ENCODE measurements at regions not wholly inside any gene's neighbourhood (a gene's known extent, or its start where the extent isn't known, plus 50 kb on each side); places are given as distances from the start of the nearest gene placed in this dataset.

- TF ChIP-seq, protein P1, sequence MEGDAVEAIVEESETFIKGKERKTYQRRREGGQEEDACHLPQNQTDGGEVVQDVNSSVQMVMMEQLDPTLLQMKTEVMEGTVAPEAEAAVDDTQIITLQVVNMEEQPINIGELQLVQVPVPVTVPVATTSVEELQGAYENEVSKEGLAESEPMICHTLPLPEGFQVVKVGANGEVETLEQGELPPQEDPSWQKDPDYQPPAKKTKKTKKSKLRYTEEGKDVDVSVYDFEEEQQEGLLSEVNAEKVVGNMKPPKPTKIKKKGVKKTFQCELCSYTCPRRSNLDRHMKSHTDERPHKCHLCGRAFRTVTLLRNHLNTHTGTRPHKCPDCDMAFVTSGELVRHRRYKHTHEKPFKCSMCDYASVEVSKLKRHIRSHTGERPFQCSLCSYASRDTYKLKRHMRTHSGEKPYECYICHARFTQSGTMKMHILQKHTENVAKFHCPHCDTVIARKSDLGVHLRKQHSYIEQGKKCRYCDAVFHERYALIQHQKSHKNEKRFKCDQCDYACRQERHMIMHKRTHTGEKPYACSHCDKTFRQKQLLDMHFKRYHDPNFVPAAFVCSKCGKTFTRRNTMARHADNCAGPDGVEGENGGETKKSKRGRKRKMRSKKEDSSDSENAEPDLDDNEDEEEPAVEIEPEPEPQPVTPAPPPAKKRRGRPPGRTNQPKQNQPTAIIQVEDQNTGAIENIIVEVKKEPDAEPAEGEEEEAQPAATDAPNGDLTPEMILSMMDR (conservative IDR thresholded peaks at IDR 0.05; ENCODE audit: low read depth in 2 of 2): no peak
- no peak for TF ChIP-seq NANOG (IDR thresholded peaks at IDR 0.05; ENCODE audit: borderline replicate concordance)
- no peak for TF ChIP-seq CREB1 (CRISPR knock-in tag; IDR thresholded peaks at IDR 0.05; ENCODE audit: low read depth)
- TF ChIP-seq ZNF114 (CRISPR knock-in tag; IDR thresholded peaks at IDR 0.05): no peak
- no peak for TF ChIP-seq EZH2 (IDR thresholded peaks at IDR 0.05; ENCODE audit: low read depth, unreplicated experiment)
- no peak for TF ChIP-seq JUNB (IDR thresholded peaks at IDR 0.05; ENCODE audit: unreplicated experiment)
- no peak for TF ChIP-seq POLR2AphosphoS5 (IDR thresholded peaks at IDR 0.05; ENCODE audit: low read depth)
- no peak for TF ChIP-seq EZH2phosphoT487 (IDR thresholded peaks at IDR 0.05; ENCODE audit: unreplicated experiment)
- TF ChIP-seq REST (IDR thresholded peaks at IDR 0.05; ENCODE audit: unreplicated experiment): no peak
These were observed 108.7 kb upstream of the AUTS2 start for GRCh38 chr7:69489533-69489932.
